MCF 10A (cell line): ENCODE measurements at regions not wholly inside any gene's neighbourhood (a gene's known extent, or its start where the extent isn't known, plus 50 kb on each side); places are given as distances from the start of the nearest gene placed in this dataset.

ENCODE experiments used
- BruUV-seq: library from RNA; stranded (reverse); fragments of 400-500 nt; replicated peaks from 2 replicates; lab custom pipeline; 2021; lab: Mats Ljungman, UMichigan
- CTCF ChIA-PET: fragments of 300-600 bp; sonication (Branson Sonifier 250); formaldehyde crosslinking; extraction: SDS; loops from one replicate; lab custom pipeline; 2021; ENCODE audit warnings: antibody characterized with exemption, inconsistent platforms; lab: Yijun Ruan, JAX
- POLR2A ChIA-PET: fragments of 300-600, 350-650 bp; sonication (Branson Sonifier 250); formaldehyde crosslinking; extraction: SDS; loops from one replicate; lab custom pipeline; 2020; ENCODE audit warnings: antibody characterized with exemption, inconsistent platforms; lab: Yijun Ruan, JAX
- DNase-seq: peaks from one replicate; pipeline ENCODE4 v3.0.0-alpha.2; 2018; ENCODE audit not compliant: unreplicated experiment
- H3K27ac Mint-ChIP-seq: one replicate; pipeline ENCODE4 v1.8.0; 2022; ENCODE audit warnings: mild to moderate bottlenecking, low read depth, mixed read lengths; ENCODE audit not compliant: unreplicated experiment
- H3K27me3 Mint-ChIP-seq: one replicate; pipeline ENCODE4 v1.8.0; 2022; ENCODE audit warnings: mixed read lengths; ENCODE audit not compliant: insufficient read depth, unreplicated experiment
- H3K36me3 Mint-ChIP-seq: one replicate; pipeline ENCODE4 v1.8.0; 2022; ENCODE audit warnings: mild to moderate bottlenecking, moderate library complexity, mixed read lengths; ENCODE audit not compliant: insufficient read depth, unreplicated experiment
- H3K4me1 Mint-ChIP-seq: one replicate; pipeline ENCODE4 v1.8.0; 2022; ENCODE audit warnings: mixed read lengths; ENCODE audit not compliant: insufficient read depth, unreplicated experiment
- H3K4me3 Mint-ChIP-seq: one replicate; pipeline ENCODE4 v1.8.0; 2022; ENCODE audit warnings: mild to moderate bottlenecking, moderate library complexity, mixed read lengths; ENCODE audit not compliant: unreplicated experiment
- H3K9me3 Mint-ChIP-seq: one replicate; pipeline ENCODE4 v1.8.0; 2022; ENCODE audit warnings: mixed read lengths; ENCODE audit not compliant: unreplicated experiment
- intact Hi-C: fragments of 100-400 bp; cut with micrococcal nuclease; formaldehyde crosslinking; loops from 2 replicates; pipeline ENCODE4 v1.14.1; 2022
- TF ChIP-seq, protein P1 (sequence below): fragments of 200-600 bp; IDR thresholded peaks from one replicate; pipeline ENCODE4 v1.8.0; 2022; ENCODE audit warnings: antibody characterized with exemption, mild to moderate bottlenecking; ENCODE audit not compliant: unreplicated experiment

DNA sequence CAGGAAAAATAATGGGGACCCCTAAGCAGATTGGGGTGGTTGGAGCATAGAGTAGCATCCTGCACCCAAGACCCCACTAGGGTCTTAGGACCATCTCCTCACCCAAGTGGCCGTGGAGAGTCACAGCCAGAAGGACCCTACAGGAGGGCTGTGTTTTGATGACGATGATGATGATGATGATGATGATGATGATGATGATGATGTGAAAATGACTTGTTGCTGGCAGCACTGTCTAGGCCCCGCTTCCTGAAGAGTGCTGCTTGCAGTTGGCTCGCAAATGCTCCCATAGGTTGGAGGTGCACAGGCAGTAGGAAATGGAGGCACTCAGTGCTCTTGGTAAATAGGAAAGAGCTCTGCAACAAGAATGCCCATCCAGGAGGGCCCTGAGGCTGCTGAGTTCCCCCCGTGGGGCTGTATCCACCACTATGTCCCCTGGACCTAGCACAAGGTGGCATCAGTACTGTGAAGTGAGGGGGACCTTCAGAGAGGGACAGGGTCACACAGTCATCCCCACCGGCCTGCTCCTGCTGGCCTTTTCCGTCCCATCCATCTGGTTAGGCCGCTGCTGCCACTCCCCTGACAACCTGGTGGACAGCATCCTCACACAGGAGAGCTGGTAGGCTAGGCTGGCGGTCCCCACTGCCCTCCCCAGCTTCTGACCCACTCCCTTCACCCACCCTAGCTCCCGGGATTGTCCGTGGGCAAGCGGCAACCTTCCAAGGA is 139.6 kb downstream of the FOXD2 start:
- DNase-seq: no peak
- Mint-ChIP-seq H3K4me3 (no peak overlapping the region), H3K27ac (no peak overlapping the region), H3K4me1 (peaks cover 10% of the 10 kb centered on the region), H3K9me3 (no peaks in the 10 kb centered on the region), H3K36me3 (no peaks in the 10 kb centered on the region), H3K27me3 (no peaks in the 10 kb centered on the region)
- BruUV-seq: no TSS peak
- intact Hi-C loops: no loop called here
- ChIA-PET CTCF (interaction anchor here (1.1 to 1.4 kb wide), 2 partner anchors 8 to 133 kb away, joined by 3 to 6 read pairs; no protein-coding TSS in a partner anchor), POLR2A (no interaction called here)
- TF ChIP-seq, protein P1, sequence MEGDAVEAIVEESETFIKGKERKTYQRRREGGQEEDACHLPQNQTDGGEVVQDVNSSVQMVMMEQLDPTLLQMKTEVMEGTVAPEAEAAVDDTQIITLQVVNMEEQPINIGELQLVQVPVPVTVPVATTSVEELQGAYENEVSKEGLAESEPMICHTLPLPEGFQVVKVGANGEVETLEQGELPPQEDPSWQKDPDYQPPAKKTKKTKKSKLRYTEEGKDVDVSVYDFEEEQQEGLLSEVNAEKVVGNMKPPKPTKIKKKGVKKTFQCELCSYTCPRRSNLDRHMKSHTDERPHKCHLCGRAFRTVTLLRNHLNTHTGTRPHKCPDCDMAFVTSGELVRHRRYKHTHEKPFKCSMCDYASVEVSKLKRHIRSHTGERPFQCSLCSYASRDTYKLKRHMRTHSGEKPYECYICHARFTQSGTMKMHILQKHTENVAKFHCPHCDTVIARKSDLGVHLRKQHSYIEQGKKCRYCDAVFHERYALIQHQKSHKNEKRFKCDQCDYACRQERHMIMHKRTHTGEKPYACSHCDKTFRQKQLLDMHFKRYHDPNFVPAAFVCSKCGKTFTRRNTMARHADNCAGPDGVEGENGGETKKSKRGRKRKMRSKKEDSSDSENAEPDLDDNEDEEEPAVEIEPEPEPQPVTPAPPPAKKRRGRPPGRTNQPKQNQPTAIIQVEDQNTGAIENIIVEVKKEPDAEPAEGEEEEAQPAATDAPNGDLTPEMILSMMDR: no peak

DNA sequence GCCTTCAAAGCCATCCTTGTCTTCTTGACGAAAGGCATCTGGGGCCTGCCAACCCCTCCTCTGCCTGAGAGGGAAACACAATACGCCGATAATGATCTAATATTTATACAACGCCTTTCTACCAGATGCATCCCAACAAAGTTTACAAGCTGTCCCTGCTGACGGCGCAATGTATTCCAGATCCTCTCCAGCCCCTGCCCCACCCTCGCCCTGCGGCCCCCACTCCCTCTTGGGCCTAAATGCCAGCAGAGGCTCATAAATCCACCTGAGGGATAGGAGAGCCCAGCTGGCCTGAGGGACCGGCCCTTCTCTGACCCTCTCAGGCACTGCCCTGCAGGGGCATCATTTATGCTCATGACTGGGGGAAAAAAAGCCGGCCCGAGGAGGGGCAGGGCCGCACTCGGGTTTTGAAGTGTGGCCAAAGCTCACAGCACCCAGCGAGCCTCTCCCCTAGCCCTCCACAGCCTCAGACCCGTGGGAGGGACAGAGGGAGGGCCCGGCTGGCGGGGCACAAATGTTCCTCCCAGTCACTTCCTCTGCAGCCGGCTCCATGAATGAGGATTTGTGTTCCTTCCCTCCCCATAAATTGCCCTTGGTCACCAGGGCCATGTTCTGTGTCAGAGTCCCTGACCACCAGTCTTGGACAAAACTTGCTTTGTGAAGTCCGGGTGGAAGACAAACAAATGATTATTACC is 140.3 kb downstream of the FOXD2 start:
- intact Hi-C loops: no loop called here
- H3K4me3 Mint-ChIP-seq: no peak overlapping the region
- H3K27me3 Mint-ChIP-seq: no peaks in the 10 kb centered on the region
- no peaks in the 10 kb centered on the region for H3K9me3 Mint-ChIP-seq
- CTCF ChIA-PET: interaction anchor here (1.1 to 2.3 kb wide), 3 partner anchors 9 to 21 kb away, joined by 3 to 20 read pairs (median 6); no protein-coding TSS in a partner anchor
- no peak for DNase-seq
- POLR2A ChIA-PET: no interaction called here
- peaks cover 16% of the 10 kb centered on the region for H3K4me1 Mint-ChIP-seq
- H3K27ac Mint-ChIP-seq: no peak overlapping the region
- TF ChIP-seq, protein P1: no peak
- no TSS peak for BruUV-seq
- no peaks in the 10 kb centered on the region for H3K36me3 Mint-ChIP-seq

DNA sequence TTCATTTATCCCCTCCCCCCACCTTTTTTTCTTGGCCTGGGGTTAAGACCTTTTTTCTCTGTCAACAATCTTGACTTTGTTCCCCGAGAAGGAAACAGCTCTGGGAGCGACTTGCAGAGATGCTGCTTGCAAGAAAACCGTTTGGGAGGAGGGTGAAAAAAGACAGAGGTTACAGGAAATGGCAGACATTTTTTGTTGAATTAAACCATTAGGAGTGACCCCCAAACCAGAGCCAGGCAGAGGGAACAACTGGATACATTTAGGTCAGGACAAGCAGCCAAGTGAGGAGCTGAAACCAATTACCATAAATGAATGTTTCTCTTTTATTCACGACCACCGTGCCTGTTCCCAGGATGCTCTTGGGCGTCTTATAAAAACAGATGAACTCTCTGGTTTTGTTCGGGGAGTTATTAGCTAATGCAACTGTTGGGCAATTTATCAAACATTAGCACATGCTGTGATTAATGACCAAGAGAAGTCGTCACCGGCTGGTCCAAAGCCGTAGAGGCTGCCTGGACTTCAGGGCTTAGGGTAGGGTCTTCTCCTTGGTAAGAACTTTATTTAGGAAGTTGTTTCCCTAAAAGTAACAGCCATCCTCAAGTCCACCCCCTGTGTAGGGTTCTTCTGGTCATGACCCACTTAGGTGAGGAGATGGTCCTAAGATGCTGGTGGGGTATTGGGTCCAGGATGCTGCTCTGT is 141.0 kb downstream of the FOXD2 start:
- no peak for DNase-seq
- no TSS peak for BruUV-seq
- Mint-ChIP-seq H3K9me3 (no peaks in the 10 kb centered on the region), H3K36me3 (no peaks in the 10 kb centered on the region), H3K4me1 (peaks cover 18% of the 10 kb centered on the region), H3K27me3 (no peaks in the 10 kb centered on the region), H3K27ac (no peak overlapping the region), H3K4me3 (no peak overlapping the region)
- ChIA-PET CTCF (interaction anchor here (1.5 to 2.3 kb wide), 3 partner anchors 10 to 191 kb away, joined by 3 to 20 read pairs (median 4); no protein-coding TSS in a partner anchor), POLR2A (interaction anchor here (0.9 kb wide), 1 partner anchor 75 kb away, joined by 3 read pairs; no protein-coding TSS in a partner anchor)
- intact Hi-C loops: no loop called here
- TF ChIP-seq, protein P1: no peak
